ENCODE measurements at regions not wholly inside any gene's neighbourhood (a gene's known extent, or its start where the extent isn't known, plus 50 kb on each side); places are given as distances from the start of the nearest gene placed in this dataset.

DNA sequence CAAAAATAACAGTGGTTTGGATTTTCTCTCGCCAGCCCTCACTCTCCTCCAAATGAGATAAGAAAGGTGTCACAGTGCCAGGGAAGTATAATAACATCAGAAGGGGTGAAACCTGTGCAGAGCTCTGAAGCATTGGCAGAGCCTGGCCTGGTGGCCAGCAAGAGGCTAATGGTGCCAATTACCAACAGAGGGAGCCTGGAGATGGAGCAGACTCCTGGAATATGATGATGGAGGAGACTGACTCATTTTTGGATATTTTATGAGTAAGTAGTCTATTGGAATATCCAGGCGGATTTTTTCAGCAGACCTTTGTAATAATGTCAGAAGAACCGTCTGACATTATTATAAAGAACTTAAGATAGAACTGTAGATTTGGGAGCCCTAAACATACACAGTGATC is 442.6 kb upstream of the MARCKS start:
- Histone ChIP-seq H3K9me2 (replicated peaks; ENCODE audit: insufficient read depth, low read length) (no peaks in the 10 kb centered on the region; the same call in 1 of the 2 replicates), H3K79me2 (ENCODE audit: low read length) (no peaks in the 10 kb centered on the region), H2AFZ (ENCODE audit: low read length) (no peak overlapping the region), H3K4me2 (ENCODE audit: low read depth, low read length, poor library complexity, severe bottlenecking) (no peak overlapping the region), H3K4me3 (ENCODE audit: low read length) (no peak overlapping the region), H3K27me3 (ENCODE audit: low read length) (no peaks in the 10 kb centered on the region), H3K36me3 (ENCODE audit: insufficient read depth, low read length) (no peaks in the 10 kb centered on the region), H4K20me1 (ENCODE audit: insufficient read depth, low read depth, low read length) (no peaks in the 10 kb centered on the region), H3K9me3 (ENCODE audit: low read length) (no peaks in the 10 kb centered on the region), H3K27ac (ENCODE audit: low read length) (no peak overlapping the region), H3K4me1 (ENCODE audit: low read length) (no peaks in the 10 kb centered on the region), H3K9ac (ENCODE audit: low read length) (no peak overlapping the region)
- no peak for DNase-seq

DNA sequence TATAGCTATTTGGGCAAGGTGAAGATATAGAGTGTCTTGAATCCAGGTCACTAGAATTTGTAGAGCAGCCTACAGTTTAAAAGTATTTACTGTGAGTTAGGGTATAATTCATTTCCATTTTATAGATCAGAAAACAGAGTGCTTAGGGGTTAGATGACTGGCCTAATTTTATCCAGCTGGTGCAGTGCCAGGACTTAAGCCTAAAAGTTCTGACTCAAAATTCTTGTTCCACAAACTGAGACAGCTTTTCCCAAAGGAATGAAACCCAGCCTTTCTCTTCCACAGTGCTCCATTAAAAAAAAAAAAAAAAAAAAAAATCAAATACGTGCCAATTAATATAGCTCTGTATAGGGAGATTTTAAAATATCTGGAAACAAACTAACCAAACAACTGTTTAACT is 441.0 kb upstream of the MARCKS start:
- no peaks in the 10 kb centered on the region for H3K36me3 ChIP-seq (ENCODE audit: insufficient read depth, low read length)
- H3K9me2 ChIP-seq (replicated peaks; ENCODE audit: insufficient read depth, low read length), result no peaks in the 10 kb centered on the region; the same call in 1 of the 2 replicates
- DNase-seq, result no peak
- no peaks in the 10 kb centered on the region for H3K27me3 ChIP-seq (ENCODE audit: low read length)
- no peak overlapping the region for H3K9ac ChIP-seq (ENCODE audit: low read length)
- H3K9me3 ChIP-seq (ENCODE audit: low read length), result no peaks in the 10 kb centered on the region
- no peaks in the 10 kb centered on the region for H3K79me2 ChIP-seq (ENCODE audit: low read length)
- H3K27ac ChIP-seq (ENCODE audit: low read length), result no peak overlapping the region
- H3K4me2 ChIP-seq (ENCODE audit: low read depth, low read length, poor library complexity, severe bottlenecking), result no peak overlapping the region
- no peaks in the 10 kb centered on the region for H3K4me1 ChIP-seq (ENCODE audit: low read length)
- H4K20me1 ChIP-seq (ENCODE audit: insufficient read depth, low read depth, low read length), result no peaks in the 10 kb centered on the region
- no peak overlapping the region for H2AFZ ChIP-seq (ENCODE audit: low read length)
- H3K4me3 ChIP-seq (ENCODE audit: low read length), result no peak overlapping the region

DNA sequence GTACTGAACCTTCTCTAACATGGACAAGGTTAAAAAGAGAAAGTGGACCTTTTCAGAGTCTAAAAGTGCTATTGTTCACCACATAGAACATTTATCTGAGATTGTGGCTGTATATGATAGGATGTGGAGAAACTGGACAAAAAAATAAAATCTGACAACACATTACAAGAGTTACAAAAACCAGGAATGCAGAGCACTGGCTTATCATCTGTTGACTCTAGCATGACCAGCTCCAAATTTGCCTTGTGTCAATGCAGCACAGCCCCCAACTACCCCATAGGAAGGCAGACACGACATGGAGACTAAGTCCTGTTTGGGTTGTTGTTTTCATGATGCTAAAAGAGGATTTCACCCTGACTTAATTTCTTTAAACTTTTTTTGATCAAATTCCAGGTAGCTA is 436.9 kb upstream of the MARCKS start:
- Histone ChIP-seq H3K79me2 (ENCODE audit: low read length) (no peaks in the 10 kb centered on the region), H3K9ac (ENCODE audit: low read length) (no peak overlapping the region), H4K20me1 (ENCODE audit: insufficient read depth, low read depth, low read length) (no peaks in the 10 kb centered on the region)

DNA sequence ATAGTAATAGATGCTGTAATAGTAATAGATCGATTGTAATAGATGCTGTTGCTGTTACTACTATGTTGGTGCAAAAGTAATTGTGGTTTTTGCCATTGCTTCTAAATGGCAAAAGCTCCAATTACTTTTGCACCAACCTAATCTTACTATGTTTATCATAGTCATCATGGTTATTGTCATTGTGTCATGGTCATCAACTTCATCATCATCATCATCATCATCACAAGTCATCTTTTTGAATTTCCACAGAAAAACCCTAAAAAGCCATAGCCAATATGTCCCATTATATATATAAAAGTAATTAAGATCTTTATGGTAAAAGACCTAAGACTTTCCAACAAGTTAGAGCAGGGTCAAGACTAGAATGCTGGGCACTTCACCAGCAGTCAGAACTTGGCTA is 435.1 kb upstream of the MARCKS start:
- H2AFZ ChIP-seq (ENCODE audit: low read length), result no peak overlapping the region
- H3K27ac ChIP-seq (ENCODE audit: low read length), result no peak overlapping the region
- no peak overlapping the region for H3K4me3 ChIP-seq (ENCODE audit: low read length)
- H3K9me3 ChIP-seq (ENCODE audit: low read length), result no peaks in the 10 kb centered on the region
- H3K4me2 ChIP-seq (ENCODE audit: low read depth, low read length, poor library complexity, severe bottlenecking), result no peak overlapping the region
- H4K20me1 ChIP-seq (ENCODE audit: insufficient read depth, low read depth, low read length), result no peaks in the 10 kb centered on the region
- H3K9me2 ChIP-seq (replicated peaks; ENCODE audit: insufficient read depth, low read length), result no peaks in the 10 kb centered on the region; the same call in 1 of the 2 replicates
- H3K4me1 ChIP-seq (ENCODE audit: low read length), result no peaks in the 10 kb centered on the region
- DNase-seq, result no peak
- no peak overlapping the region for H3K9ac ChIP-seq (ENCODE audit: low read length)
- no peaks in the 10 kb centered on the region for H3K27me3 ChIP-seq (ENCODE audit: low read length)
- no peaks in the 10 kb centered on the region for H3K36me3 ChIP-seq (ENCODE audit: insufficient read depth, low read length)
- no peaks in the 10 kb centered on the region for H3K79me2 ChIP-seq (ENCODE audit: low read length)

More for the DNA sequence above, 436.9 kb upstream of the MARCKS start:
- no peaks in the 10 kb centered on the region for H3K36me3 ChIP-seq (ENCODE audit: insufficient read depth, low read length)
- no peaks in the 10 kb centered on the region for H3K27me3 ChIP-seq (ENCODE audit: low read length)
- no peaks in the 10 kb centered on the region for H3K4me1 ChIP-seq (ENCODE audit: low read length)
- H3K9me3 ChIP-seq (ENCODE audit: low read length), result no peaks in the 10 kb centered on the region
- no peak overlapping the region for H2AFZ ChIP-seq (ENCODE audit: low read length)
- H3K9me2 ChIP-seq (replicated peaks; ENCODE audit: insufficient read depth, low read length), result no peaks in the 10 kb centered on the region; the same call in 1 of the 2 replicates
- H3K27ac ChIP-seq (ENCODE audit: low read length), result no peak overlapping the region
- H3K4me2 ChIP-seq (ENCODE audit: low read depth, low read length, poor library complexity, severe bottlenecking), result no peak overlapping the region
- H3K4me3 ChIP-seq (ENCODE audit: low read length), result no peak overlapping the region
- DNase-seq, result no peak

DNA sequence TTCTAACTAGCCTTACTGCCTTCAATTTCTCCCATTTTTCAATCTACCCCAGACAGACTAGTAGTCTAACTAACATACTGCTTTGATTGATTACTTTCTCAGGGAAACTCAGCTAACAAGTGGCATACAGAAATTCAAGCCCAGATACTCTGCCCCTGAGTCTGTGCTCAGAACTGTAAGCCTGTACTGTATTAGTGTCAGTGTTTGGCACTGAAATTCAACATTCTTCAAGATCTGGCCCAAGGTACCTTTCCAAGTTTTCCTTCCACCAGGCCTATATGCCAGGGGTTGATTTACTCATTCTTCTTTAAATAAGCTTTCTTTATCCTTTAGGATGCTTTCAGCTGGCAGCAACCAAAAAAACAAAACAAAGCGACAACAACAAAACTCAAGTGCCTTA is 433.2 kb upstream of the MARCKS start:
- Histone ChIP-seq H3K4me1 (ENCODE audit: low read length) (no peaks in the 10 kb centered on the region), H3K9ac (ENCODE audit: low read length) (no peak overlapping the region), H3K36me3 (ENCODE audit: insufficient read depth, low read length) (no peaks in the 10 kb centered on the region), H3K4me3 (ENCODE audit: low read length) (no peak overlapping the region), H3K79me2 (ENCODE audit: low read length) (no peaks in the 10 kb centered on the region), H3K9me3 (ENCODE audit: low read length) (no peaks in the 10 kb centered on the region), H2AFZ (ENCODE audit: low read length) (no peak overlapping the region), H3K27ac (ENCODE audit: low read length) (no peak overlapping the region), H3K4me2 (ENCODE audit: low read depth, low read length, poor library complexity, severe bottlenecking) (no peak overlapping the region), H3K27me3 (ENCODE audit: low read length) (no peaks in the 10 kb centered on the region), H3K9me2 (replicated peaks; ENCODE audit: insufficient read depth, low read length) (no peaks in the 10 kb centered on the region), H4K20me1 (ENCODE audit: insufficient read depth, low read depth, low read length) (no peaks in the 10 kb centered on the region)
- no peak for DNase-seq

DNA sequence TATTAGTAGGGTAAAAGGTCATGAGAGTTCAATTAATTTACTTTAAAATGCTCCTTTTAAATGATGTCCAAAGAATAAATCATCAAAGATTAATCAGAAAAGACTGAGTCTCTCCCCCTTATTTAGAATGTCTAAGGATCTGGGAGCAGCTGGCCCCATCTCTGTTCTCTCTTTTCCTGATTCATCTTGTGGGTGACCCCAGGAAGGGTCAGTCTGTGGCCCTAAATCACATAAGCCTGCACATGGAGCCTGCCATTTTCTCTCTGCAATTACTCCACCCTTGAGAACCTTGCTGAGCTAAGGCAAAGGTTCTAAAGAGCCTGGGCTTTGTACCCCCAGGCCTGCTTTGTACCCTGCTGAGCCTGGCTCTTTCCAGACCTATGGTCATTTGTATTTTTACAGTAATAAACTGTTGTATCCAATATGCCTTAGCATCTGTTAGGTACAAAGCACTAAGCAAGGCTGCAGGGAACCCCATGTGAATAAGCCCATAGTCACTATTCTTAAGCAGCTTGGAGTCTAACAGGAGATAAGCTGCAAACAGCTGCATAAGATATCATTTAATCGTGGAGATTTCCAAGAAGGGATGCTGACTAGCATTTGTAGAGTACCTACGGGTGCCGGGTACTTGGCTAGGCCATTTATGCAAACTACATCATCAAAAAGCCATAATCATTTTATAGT is 431.0 kb upstream of the MARCKS start:
- DNase-seq, result no peak
- no peaks in the 10 kb centered on the region for H3K4me1 ChIP-seq (ENCODE audit: low read length)

DNA sequence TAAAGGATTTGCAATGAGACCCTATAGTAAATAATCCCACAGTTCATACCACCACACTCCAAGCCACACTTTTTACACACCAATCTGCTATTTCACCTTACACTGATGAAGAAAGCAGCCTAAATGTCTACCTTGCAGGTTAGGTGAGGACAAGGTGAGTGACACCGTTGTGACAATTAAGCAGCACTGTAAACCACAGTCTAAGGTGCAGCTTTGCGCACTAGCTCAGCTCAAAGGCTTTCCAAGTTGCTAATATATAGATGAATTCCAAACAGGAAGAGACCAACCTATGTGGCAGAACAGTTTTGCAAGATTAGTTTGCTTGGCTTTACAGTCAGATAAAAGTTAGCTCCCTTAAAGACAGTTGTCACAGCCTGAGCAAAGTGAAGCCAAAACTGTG is 429.5 kb upstream of the MARCKS start:
- no peaks in the 10 kb centered on the region for H3K9me2 ChIP-seq (replicated peaks; ENCODE audit: insufficient read depth, low read length)
- no peak for DNase-seq

More for the DNA sequence above, 431.0 kb upstream of the MARCKS start:
- H4K20me1 ChIP-seq (ENCODE audit: insufficient read depth, low read depth, low read length), result no peaks in the 10 kb centered on the region
- H3K79me2 ChIP-seq (ENCODE audit: low read length), result no peaks in the 10 kb centered on the region
- H3K4me3 ChIP-seq (ENCODE audit: low read length), result no peak overlapping the region
- no peaks in the 10 kb centered on the region for H3K9me3 ChIP-seq (ENCODE audit: low read length)
- H3K4me2 ChIP-seq (ENCODE audit: low read depth, low read length, poor library complexity, severe bottlenecking), result no peak overlapping the region
- no peak overlapping the region for H3K9ac ChIP-seq (ENCODE audit: low read length)
- H3K9me2 ChIP-seq (replicated peaks; ENCODE audit: insufficient read depth, low read length), result no peaks in the 10 kb centered on the region
- H3K27me3 ChIP-seq (ENCODE audit: low read length), result no peaks in the 10 kb centered on the region
- H2AFZ ChIP-seq (ENCODE audit: low read length), result no peak overlapping the region
- H3K27ac ChIP-seq (ENCODE audit: low read length), result no peak overlapping the region
- H3K36me3 ChIP-seq (ENCODE audit: insufficient read depth, low read length), result no peaks in the 10 kb centered on the region

DNA sequence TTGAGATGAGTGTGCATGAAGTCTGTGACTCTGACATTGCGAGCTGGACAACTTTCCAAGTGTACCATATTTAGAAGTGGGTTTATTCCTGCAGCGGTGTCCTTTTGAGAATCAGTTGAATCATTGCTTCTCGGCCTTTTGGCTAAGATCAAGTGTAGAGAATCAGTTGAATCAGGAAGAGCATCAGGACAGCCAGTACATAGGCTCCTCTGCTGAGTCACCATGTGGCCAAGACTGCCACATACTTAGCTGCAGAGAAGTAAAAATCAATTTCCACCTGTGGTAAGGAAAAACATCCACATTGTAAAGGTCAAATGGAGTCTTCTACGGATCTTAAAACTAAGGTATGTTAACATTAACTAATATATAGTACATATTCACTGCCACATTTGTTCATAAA is 428.4 kb upstream of the MARCKS start:
- H2AFZ ChIP-seq (ENCODE audit: low read length), result no peak overlapping the region

More for the DNA sequence above, 429.5 kb upstream of the MARCKS start:
- no peak overlapping the region for H3K4me3 ChIP-seq (ENCODE audit: low read length)
- no peaks in the 10 kb centered on the region for H3K27me3 ChIP-seq (ENCODE audit: low read length)
- no peaks in the 10 kb centered on the region for H4K20me1 ChIP-seq (ENCODE audit: insufficient read depth, low read depth, low read length)
- H3K4me1 ChIP-seq (ENCODE audit: low read length), result no peaks in the 10 kb centered on the region
- no peak overlapping the region for H3K9ac ChIP-seq (ENCODE audit: low read length)
- H3K36me3 ChIP-seq (ENCODE audit: insufficient read depth, low read length), result no peaks in the 10 kb centered on the region
- H3K27ac ChIP-seq (ENCODE audit: low read length), result no peak overlapping the region
- no peak overlapping the region for H2AFZ ChIP-seq (ENCODE audit: low read length)
- no peaks in the 10 kb centered on the region for H3K79me2 ChIP-seq (ENCODE audit: low read length)
- no peaks in the 10 kb centered on the region for H3K9me3 ChIP-seq (ENCODE audit: low read length)
- H3K4me2 ChIP-seq (ENCODE audit: low read depth, low read length, poor library complexity, severe bottlenecking), result no peak overlapping the region

More for the DNA sequence above, 428.4 kb upstream of the MARCKS start:
- H4K20me1 ChIP-seq (ENCODE audit: insufficient read depth, low read depth, low read length), result no peaks in the 10 kb centered on the region
- H3K4me3 ChIP-seq (ENCODE audit: low read length), result no peak overlapping the region
- no peak for DNase-seq
- no peak overlapping the region for H3K4me2 ChIP-seq (ENCODE audit: low read depth, low read length, poor library complexity, severe bottlenecking)
- H3K27ac ChIP-seq (ENCODE audit: low read length), result no peak overlapping the region
- no peaks in the 10 kb centered on the region for H3K9me2 ChIP-seq (replicated peaks; ENCODE audit: insufficient read depth, low read length)
- H3K9me3 ChIP-seq (ENCODE audit: low read length), result no peaks in the 10 kb centered on the region
- H3K27me3 ChIP-seq (ENCODE audit: low read length), result no peaks in the 10 kb centered on the region
- H3K79me2 ChIP-seq (ENCODE audit: low read length), result no peaks in the 10 kb centered on the region
- no peaks in the 10 kb centered on the region for H3K36me3 ChIP-seq (ENCODE audit: insufficient read depth, low read length)
- no peaks in the 10 kb centered on the region for H3K4me1 ChIP-seq (ENCODE audit: low read length)
- no peak overlapping the region for H3K9ac ChIP-seq (ENCODE audit: low read length)

All from Karpas-422 (cell line).